K562 (cell line): ENCODE measurements at regions not wholly inside any gene's neighbourhood (a gene's known extent, or its start where the extent isn't known, plus 50 kb on each side); places are given as distances from the start of the nearest gene placed in this dataset.

Experiments used
- ATAC-seq: fragments of 200-7000 bp; cut with Tn5 transposase; 3 replicates; pipeline ENCODE4 v1.9.1; 2020; ENCODE audit warnings: moderate library complexity
- BruUV-seq: library from RNA; stranded (reverse); fragments of 400-500 nt; replicated peaks from 2 replicates; lab custom pipeline; 2021; lab: Mats Ljungman, UMichigan
- CTCF ChIA-PET: fragments of 300-600 bp; formaldehyde crosslinking; extraction: SDS; loops from one replicate; lab custom pipeline; 2021; ENCODE audit warnings: low intra/inter-chr PET ratio; lab: Yijun Ruan, JAX
- POLR2A ChIA-PET: fragments of 300-600, 350-650 bp; sonication (Branson Sonifier 250); formaldehyde crosslinking; extraction: SDS; loops from one replicate; lab custom pipeline; 2021; ENCODE audit warnings: antibody characterized with exemption, inconsistent platforms; lab: Yijun Ruan, JAX
- DNase-seq, 4 experiments: peaks; one replicate each; pipeline versions ENCODE4 v3.0.0 to v3.0.0-alpha.2; 2011 to 2018; ENCODE audit warnings: low spot score in 3 of 4, mixed read lengths in 3 of 4; ENCODE audit errors: extremely low read depth in 1 of 4
- FAIRE-seq: peaks from 2 replicates; lab custom pipeline; 2011; peaks lifted over from hg19 to GRCh38; lab: Jason Lieb, UNC
- H2AFZ ChIP-seq: 2 replicates; pipeline ENCODE4 v1.6.0; 2011; ENCODE audit warnings: low read depth, low read length, control low read depth, inconsistent platforms
- H3K27ac ChIP-seq: fragments of 200-600 bp; 3 replicates; pipeline ENCODE4 v1.8.0; 2011; ENCODE audit warnings: low read depth, mild to moderate bottlenecking, control low read depth, inconsistent platforms, low read length, moderate library complexity, mixed read lengths; ENCODE audit errors: extremely low read depth
- H3K27me3 ChIP-seq, 2 experiments: fragments of 300-600 bp in 1 of 2; 2 replicates in 1 of 2; 3 replicates in 1 of 2; pipeline versions ENCODE4 v1.6.0 to v1.8.0; 2011; ENCODE audit warnings: inconsistent platforms in 2 of 2, low read length in 2 of 2, mild to moderate bottlenecking in 1 of 2, mixed read lengths in 1 of 2, moderate library complexity in 1 of 2; ENCODE audit not compliant: control insufficient read depth in 2 of 2, insufficient read depth in 2 of 2
- H3K36me3 ChIP-seq: fragments of 300-600 bp; 3 replicates; pipeline ENCODE4 v1.8.0; 2011; ENCODE audit warnings: mild to moderate bottlenecking, low read length, inconsistent platforms; ENCODE audit not compliant: control insufficient read depth, insufficient read depth
- H3K4me1 ChIP-seq, 2 experiments: fragments of 200-600 bp in 1 of 2; replicated peaks in 1 of 2; 2 replicates in 1 of 2; 3 replicates in 1 of 2; pipeline versions ENCODE4 v1.5.1 to v1.8.0; 2011; ENCODE audit warnings: inconsistent platforms in 2 of 2, low read length in 2 of 2, mild to moderate bottlenecking in 1 of 2, mixed read lengths in 1 of 2, moderate library complexity in 1 of 2; ENCODE audit not compliant: control insufficient read depth in 2 of 2, insufficient read depth in 2 of 2
- H3K4me2 ChIP-seq: 2 replicates; pipeline ENCODE4 v1.6.1; 2011; ENCODE audit warnings: low read length, control low read depth, inconsistent platforms, mixed read lengths; ENCODE audit not compliant: insufficient read depth
- H3K4me3 ChIP-seq: fragments of 200-600 bp; sonication (generic), shearing (Covaris generic); 2 replicates; pipeline ENCODE4 v1.5.1; 2016; ENCODE audit warnings: control low read depth, inconsistent platforms
- H3K79me2 ChIP-seq: fragments of 200-600 bp; 3 replicates; pipeline ENCODE4 v1.8.0; 2011; ENCODE audit warnings: low read length, inconsistent platforms; ENCODE audit not compliant: control insufficient read depth, insufficient read depth
- H3K9ac ChIP-seq, 2 experiments: 2 replicates each; pipeline versions ENCODE4 v1.6.0 to v1.6.1; 2011; ENCODE audit warnings: low read depth in 2 of 2, low read length in 2 of 2, control low read depth in 1 of 2, inconsistent platforms in 1 of 2, mild to moderate bottlenecking in 1 of 2, mixed read lengths in 1 of 2; ENCODE audit not compliant: insufficient read depth in 1 of 2
- H3K9me1 ChIP-seq: one replicate; pipeline ENCODE4 v1.6.0; 2011; ENCODE audit warnings: inconsistent platforms, mild to moderate bottlenecking, low read length, moderate library complexity; ENCODE audit not compliant: control insufficient read depth, insufficient read depth
- H3K9me3 ChIP-seq: replicated peaks from 2 replicates; pipeline ENCODE4 v1.5.1; 2011; ENCODE audit warnings: low read depth, low read length, inconsistent platforms; ENCODE audit not compliant: control insufficient read depth, insufficient read depth
- H4K20me1 ChIP-seq: replicated peaks from 2 replicates; pipeline ENCODE4 v1.6.1; 2011; ENCODE audit warnings: low read length, inconsistent platforms, mixed read lengths; ENCODE audit not compliant: control insufficient read depth, insufficient read depth
- ARHGAP35 ChIP-seq: fragments of 450-650 bp; IDR thresholded peaks from 2 replicates; pipeline ENCODE4 v1.6.1; 2018; ENCODE audit not compliant: partially characterized antibody
- BCOR ChIP-seq: fragments of 450-650 bp; IDR thresholded peaks from 2 replicates; pipeline ENCODE4 v1.6.1; 2016
- BRD9 ChIP-seq: fragments of 450-650 bp; IDR thresholded peaks from 2 replicates; pipeline ENCODE4 v1.6.1; 2018; ENCODE audit warnings: low read depth; ENCODE audit not compliant: partially characterized antibody
- C11orf30 ChIP-seq: fragments of 450-650 bp; IDR thresholded peaks from 2 replicates; pipeline ENCODE4 v1.6.1; 2016; ENCODE audit warnings: low read depth, mild to moderate bottlenecking
- KDM1A ChIP-seq, 2 experiments: fragments of 450-650 bp; IDR thresholded peaks; 2 replicates each; pipeline ENCODE4 v1.6.1; 2016; ENCODE audit warnings: mild to moderate bottlenecking in 2 of 2
- LEF1 ChIP-seq: fragments of 450-650 bp; IDR thresholded peaks from 2 replicates; pipeline ENCODE4 v1.6.1; 2016; ENCODE audit warnings: mild to moderate bottlenecking
- MCM2 ChIP-seq: fragments of 450-650 bp; IDR thresholded peaks from 2 replicates; pipeline ENCODE4 v1.6.1; 2017; ENCODE audit warnings: low read depth, mild to moderate bottlenecking
- NKRF ChIP-seq: fragments of 450-650 bp; IDR thresholded peaks from 2 replicates; pipeline ENCODE4 v1.6.1; 2016; ENCODE audit warnings: borderline replicate concordance
- POLR2AphosphoS5 ChIP-seq: IDR thresholded peaks from 2 replicates; pipeline ENCODE4 v1.6.1; 2011; ENCODE audit warnings: mild to moderate bottlenecking, low read depth, low read length, moderate library complexity; ENCODE audit not compliant: control insufficient read depth, insufficient read depth
- RNF2 ChIP-seq: sonication (generic); IDR thresholded peaks from 2 replicates; pipeline ENCODE4 v1.6.1; 2016
- SMC3 ChIP-seq: conservative IDR thresholded peaks from 2 replicates; pipeline ENCODE4 v1.6.1; 2011; ENCODE audit warnings: low read depth, low read length, improper control_type of control experiment; ENCODE audit not compliant: insufficient read depth
- STAT6 ChIP-seq: sonication (generic); formaldehyde crosslinking; IDR thresholded peaks from 2 replicates; pipeline ENCODE4 v1.8.1; 2023; ENCODE audit warnings: mild to moderate bottlenecking, missing genetic modification reagents
- TFAM ChIP-seq: fragments of 250-450 bp; sonication (Bioruptor Pico); conservative IDR thresholded peaks from 2 replicates; pipeline ENCODE4 v1.5.0; 2021; ENCODE audit warnings: mild to moderate bottlenecking, moderate library complexity
- YBX1 ChIP-seq: fragments of 450-650 bp; IDR thresholded peaks from 2 replicates; pipeline ENCODE4 v1.7.1; 2016; ENCODE audit warnings: mild to moderate bottlenecking
- ZNF12 ChIP-seq: sonication (generic); formaldehyde crosslinking; IDR thresholded peaks from 2 replicates; pipeline ENCODE4 v1.4.0; 2020; ENCODE audit warnings: mild to moderate bottlenecking, missing genetic modification reagents
- ZNF224 ChIP-seq: sonication (generic); formaldehyde crosslinking; IDR thresholded peaks from 2 replicates; pipeline ENCODE4 v1.8.0; 2022; ENCODE audit warnings: mild to moderate bottlenecking, missing genetic modification reagents
- ZNF274 ChIP-seq: IDR thresholded peaks from 2 replicates; pipeline ENCODE4 v1.6.1; 2011; ENCODE audit warnings: low read depth, mild to moderate bottlenecking, low read length, moderate library complexity, borderline replicate concordance
- ZNF512 ChIP-seq: IDR thresholded peaks from 2 replicates; pipeline ENCODE4 v1.6.1; 2016; ENCODE audit warnings: missing genetic modification characterization, missing compliant biosample characterization
- WGBS: fragments of 100-300 bp; shearing (Covaris generic); methylation state at CpG from one replicate; pipeline ENCODE4 v1.1.6; 2016; ENCODE audit warnings: low coverage, mixed read lengths; ENCODE audit not compliant: insufficient coverage; ENCODE audit errors: missing lambda C conversion rate; 5-methylcytosine and 5-hydroxymethylcytosine counted together
- in situ Hi-C: fragments of 300-500 bp; cut with MboI; formaldehyde crosslinking; loops from 4 replicates; pipeline ENCODE4 v1.15.0; 2018; ENCODE audit warnings: inconsistent platforms, mixed read lengths
- intact Hi-C: fragments of 100-400 bp; cut with micrococcal nuclease; formaldehyde crosslinking; loops from 2 replicates; pipeline ENCODE4 v1.14.2; 2022

- in situ Hi-C loops (no loop called here), intact Hi-C loops (no loop called here)
- no peak overlapping the region for H3K9ac ChIP-seq
- no peaks in the 10 kb centered on the region for H3K9me3 ChIP-seq
- no peak for ATAC-seq
- H3K9me1 ChIP-seq: no peaks in the 10 kb centered on the region
- no peak for DNase-seq
- H4K20me1 ChIP-seq: no peaks in the 10 kb centered on the region
- no peak for FAIRE-seq
- POLR2A ChIA-PET: interaction anchor here (1.1 kb wide), 1 partner anchor 9 kb away, joined by 3 read pairs; no protein-coding TSS in a partner anchor
- CTCF ChIA-PET: no interaction called here
- no peaks in the 10 kb centered on the region; a peak in 1 of 5 replicates for H3K4me1 ChIP-seq
- BruUV-seq: no TSS peak
- no peaks in the 10 kb centered on the region for H3K36me3 ChIP-seq
- no peak overlapping the region for H3K4me2 ChIP-seq
- WGBS: 90% methylated on average over 1 of the region's 1 CpG
- TF ChIP-seq ZNF274 (no peak), ZNF224 (CRISPR knock-in tag) (no peak), BRD9 (no peak), LEF1 (no peak), BCOR (no peak), TFAM (no peak), NKRF (no peak), KDM1A (IDR thresholded peaks at IDR 0.05) (no peak), YBX1 (no peak), STAT6 (CRISPR knock-in tag) (no peak), C11orf30 (no peak), ZNF512 (no peak), ARHGAP35 (no peak), ZNF12 (CRISPR knock-in tag) (no peak), POLR2AphosphoS5 (no peak), SMC3 (no peak), RNF2 (no peak), MCM2 (no peak)
- H3K79me2 ChIP-seq: no peaks in the 10 kb centered on the region
- H2AFZ ChIP-seq: no peak overlapping the region
- no peaks in the 10 kb centered on the region for H3K27me3 ChIP-seq
- H3K4me3 ChIP-seq: no peak overlapping the region
- no peak overlapping the region for H3K27ac ChIP-seq
Observed at GRCh38 chr7:106182904-106183303, 70.8 kb upstream of the SYPL1 start.
